ENCODE measurements at regions not wholly inside any gene's neighbourhood (a gene's known extent, or its start where the extent isn't known, plus 50 kb on each side); places are given as distances from the start of the nearest gene placed in this dataset.
"Not testable (repeated sequence)": the region's sequence is repeated elsewhere in the genome, so short reads cannot be mapped to it uniquely, and the experiment has no call there.

DNA sequence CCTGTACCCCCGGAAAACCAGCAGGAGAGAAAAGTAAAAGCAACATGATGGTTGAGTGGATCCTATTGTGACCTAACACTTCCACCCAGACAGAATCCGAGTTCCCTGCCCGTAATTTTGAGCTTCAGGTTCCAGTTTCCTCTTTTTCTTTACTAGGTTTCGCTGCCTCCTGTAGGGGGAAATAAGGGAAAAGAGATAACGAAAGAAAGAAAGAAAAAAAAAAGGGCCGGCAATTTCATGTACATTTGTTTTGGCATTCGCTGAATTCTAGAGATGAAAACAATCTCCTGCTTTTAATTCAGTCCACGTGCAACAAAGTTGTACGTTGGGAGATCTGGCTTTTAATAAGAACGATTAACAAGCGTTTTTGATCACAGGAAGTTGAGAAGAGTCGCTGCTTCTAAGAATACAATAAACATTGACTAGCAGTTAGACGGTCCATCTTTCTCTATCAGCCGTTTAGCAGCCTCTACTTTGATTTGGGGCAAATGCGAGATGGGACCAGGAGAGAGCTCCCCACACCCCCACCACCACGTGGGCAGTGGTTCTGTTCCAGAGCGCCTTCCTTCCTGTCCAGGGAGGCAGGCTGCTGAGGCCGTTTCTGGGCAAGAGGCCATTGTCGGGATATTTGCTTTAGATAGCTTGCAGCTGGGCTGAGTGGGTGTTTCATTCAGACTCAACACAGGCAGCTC is 155.9 kb upstream of the RUNX1 start:
- DNase-seq, result no peak

DNA sequence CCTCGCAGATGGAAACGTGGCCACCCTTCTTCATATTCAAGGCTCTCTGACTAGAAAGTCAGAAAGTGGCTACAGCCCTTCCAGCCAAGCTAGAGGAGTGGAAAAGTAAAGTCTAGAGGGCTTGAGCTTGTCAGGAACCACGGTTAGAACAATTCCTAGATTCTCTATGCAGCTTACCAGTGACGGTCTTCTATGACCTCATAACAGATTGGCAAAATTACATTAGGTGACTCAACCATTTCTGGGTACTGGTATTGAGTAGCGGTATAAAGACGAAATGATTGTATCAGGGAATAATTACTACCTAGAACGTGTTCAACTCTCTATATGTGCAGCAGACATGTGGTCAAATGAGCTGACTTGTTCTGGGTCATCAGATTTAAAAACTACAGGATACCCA is 155.0 kb upstream of the RUNX1 start:
- no peak for DNase-seq

DNA sequence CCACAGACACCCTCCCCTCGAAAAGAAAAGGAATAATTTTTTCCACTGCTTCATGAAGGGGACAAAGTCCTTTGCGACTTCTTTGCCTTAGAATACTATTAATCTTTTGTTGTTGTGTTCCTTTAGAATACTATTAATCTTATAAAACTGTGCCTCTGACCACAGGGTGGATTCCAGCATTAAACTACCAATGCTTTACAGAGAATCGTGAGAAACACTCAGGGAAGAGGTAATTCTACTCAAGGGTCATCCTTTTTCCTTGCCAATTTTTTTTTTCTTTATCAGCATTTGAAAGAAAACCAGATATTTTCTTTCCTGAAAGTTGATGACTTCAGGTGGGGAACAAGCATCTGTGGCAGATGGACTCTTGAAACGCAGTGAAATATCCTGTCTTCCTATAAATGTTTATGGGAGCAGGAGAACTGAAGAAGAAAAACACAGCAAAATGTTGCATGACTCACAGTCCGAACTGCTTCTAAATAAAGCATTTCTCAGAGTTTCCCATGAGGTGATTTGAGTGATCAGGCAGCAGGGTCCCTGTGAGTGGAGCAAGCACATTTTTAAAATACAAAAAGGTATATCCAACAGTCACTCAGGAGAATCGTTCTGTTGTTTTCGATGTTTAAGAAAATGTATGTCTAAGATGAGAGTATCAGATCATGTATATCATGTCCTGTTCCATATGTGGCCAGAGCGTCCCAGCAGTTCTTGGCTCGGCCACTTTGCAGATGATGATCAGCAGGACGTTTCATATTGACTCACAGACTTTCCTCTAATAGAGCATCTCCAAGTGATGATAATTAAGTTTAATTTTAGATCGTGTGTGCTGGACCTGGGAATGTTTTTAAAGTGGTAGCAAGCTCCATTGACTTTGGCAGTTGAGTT is 154.2 kb upstream of the RUNX1 start:
- DNase-seq, result no peak

DNA sequence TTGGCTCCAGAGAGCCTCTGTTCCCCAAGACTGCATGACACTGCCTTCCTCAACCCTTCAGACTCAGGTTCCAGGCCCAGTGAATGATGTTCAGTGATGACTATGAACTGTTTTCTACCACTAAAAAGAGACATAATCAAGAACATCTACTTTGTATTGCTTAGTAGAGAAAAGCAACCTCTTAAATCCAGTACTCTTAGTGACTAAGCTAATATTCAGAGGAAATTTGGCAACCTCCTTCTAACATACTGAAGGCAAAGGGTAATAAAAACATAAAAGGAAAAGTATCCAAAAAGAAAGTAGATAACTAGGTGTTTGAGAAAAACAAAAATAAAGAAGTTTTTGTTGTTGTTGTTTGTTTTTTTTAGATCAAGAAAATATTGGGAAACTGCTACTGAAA is 153.3 kb upstream of the RUNX1 start:
- no peak for DNase-seq

DNA sequence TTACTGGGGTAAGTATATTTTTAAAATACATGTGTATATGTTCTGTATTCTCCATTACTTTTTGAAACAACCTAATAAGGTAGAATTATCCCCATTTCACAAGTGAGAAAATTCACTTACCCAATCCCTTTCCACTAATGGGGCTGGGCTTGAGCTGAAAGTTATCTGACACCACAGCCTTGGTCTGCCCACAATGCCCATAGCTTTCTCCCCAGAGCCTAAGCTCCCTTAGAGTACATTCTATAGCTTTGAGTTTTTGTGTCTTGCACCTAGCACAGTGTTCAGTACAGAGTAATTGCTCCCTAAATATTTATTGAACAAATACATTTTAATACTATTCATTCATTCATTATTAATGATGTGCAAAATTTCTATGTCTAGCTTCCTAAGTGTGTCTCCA is 152.7 kb upstream of the RUNX1 start:
- no peak for DNase-seq

DNA sequence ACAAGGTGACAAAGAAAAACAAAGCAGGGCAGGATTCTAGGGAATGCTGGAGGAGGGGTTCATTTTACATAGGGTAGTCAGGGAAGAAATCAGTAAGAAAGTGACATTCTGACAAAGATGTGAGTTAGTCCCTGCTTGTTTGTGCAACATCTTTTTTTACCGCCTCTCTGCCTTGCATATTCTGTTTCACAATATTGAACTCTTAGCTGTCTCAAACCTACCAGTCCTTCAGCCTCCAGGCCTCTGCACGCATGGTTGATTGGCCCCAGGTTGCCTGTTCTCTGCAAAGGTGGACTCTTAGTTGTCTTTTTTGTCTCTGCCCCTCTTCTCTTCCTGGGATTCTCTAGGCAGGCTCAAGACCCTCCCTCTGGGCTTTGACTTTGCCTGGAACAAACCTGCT is 152.2 kb upstream of the RUNX1 start:
- no peak for DNase-seq

DNA sequence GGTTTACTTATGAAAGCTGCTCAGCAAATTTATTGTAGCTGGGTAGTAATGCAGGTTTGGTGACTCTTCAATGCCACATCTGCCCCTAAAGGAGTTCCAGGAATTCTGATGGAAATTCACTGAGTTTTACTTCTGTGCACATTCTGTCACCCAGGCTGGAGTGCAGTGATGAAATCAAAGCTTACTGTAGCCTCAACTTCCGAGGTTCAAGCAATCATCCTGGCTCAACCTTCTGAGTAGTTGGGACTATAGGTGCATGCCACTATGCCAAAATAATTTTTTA is 150.6 kb upstream of the RUNX1 start:
- DNase-seq, result no peak

DNA sequence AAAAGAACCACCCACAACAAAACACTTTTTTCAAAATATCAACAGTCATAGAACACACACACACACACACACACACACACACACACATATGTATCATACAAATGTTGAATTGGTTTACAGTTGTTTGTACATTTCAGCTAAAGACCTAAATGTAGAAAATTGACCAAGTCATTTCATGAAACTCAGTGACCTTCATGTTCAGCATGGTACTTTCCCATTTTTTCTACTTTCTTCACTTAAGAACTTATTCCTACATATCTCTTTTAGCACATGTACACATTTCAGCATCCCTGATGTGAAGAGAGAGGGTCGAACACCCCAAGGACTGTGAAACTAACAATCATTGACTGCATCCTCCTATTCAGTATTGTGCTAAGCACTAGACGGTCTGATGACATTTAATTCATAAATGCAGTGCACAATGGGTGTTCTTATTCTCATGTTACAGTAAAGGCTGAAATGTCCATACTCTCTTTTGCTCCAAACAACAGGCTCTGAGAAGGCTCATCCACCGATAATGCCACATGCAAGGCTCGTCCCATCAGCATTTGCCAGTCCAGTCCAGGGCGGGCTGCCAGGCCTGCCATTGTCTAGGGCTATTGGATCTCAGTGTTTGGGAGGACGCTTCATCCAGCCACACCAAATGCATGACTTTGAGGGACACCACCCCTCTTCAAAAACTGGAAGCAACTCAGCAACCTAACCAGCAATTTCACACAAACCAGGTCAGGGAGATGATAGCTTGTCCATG is 150.1 kb upstream of the RUNX1 start:
- DNase-seq, result no peak

DNA sequence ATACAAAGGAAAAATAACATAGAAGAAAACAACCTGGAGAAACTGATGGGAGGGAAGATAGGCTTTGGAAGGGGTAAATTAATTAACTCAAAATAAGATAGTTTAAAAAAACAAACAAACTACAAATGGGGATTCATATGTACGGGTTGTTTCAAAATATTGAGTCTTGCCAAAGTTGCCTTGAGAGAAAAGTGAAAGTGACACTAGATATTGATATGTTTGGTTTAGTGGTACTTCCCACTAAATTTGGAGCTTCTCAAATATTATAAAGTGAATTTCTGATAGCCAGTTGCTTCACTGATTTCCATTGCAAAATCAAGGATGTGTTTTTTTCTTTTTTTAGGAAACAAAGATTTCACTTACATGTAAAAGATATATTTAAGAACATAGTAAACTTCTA is 149.5 kb upstream of the RUNX1 start:
- no peak for DNase-seq

DNA sequence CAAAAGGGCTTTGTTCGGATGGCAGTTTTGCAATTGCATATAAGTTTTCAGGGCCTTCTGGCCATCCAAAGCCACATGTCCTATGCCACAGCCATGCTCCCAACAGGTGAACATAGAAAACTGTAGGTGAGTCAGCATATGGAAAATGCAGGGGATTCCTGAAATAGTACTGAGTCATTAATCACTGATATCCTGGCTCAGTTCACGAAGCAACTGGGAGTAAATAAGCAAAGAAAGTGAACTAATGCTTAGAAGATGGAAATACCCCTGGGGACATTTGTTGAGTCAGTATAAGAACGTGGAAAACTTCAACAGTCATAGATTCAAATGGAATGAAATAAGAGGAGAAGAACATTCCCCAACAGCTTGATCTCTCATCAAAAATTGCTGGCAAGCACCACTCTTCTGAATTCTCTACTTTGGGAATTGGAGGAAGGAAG is 148.9 kb upstream of the RUNX1 start:
- no peak for DNase-seq

DNA sequence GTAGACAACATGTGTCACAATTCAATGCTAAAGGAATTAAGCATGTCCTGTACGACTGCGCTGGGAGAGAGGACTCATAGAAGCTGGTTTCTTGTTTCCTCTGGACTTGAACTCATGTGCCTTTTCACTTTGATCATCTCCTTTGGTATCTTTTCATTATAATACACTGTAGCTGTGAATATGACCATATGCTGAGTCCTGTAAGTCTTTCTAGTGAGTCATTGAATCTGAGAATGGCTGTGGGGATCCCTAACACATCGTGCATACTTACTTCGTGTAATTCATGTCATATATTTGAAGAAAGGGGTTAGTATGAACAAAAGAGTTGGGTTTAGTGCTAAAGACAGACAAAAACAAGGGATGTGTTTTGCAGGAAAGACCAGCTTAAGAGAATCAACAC is 148.1 kb upstream of the RUNX1 start:
- no peak for DNase-seq

DNA sequence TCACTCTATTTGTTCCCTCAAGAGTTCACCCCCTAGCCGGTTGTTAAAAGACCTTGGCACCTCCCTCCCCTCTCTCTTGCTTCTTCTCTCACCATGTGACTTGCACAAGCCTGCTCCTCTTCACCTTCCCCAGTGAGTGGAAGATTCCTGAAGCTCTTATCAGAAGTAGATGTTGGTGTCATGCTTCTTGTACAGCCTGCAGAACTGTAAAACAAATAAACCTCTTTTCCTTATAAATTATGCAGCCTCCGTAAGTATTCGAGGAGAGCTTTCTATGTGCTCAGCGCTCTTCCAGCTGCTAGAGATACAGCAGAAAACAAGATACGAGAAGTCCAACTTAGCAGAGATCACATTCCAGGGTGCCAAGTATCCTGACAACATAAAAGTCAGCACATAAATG is 147.0 kb upstream of the RUNX1 start:
- no peak for DNase-seq

DNA sequence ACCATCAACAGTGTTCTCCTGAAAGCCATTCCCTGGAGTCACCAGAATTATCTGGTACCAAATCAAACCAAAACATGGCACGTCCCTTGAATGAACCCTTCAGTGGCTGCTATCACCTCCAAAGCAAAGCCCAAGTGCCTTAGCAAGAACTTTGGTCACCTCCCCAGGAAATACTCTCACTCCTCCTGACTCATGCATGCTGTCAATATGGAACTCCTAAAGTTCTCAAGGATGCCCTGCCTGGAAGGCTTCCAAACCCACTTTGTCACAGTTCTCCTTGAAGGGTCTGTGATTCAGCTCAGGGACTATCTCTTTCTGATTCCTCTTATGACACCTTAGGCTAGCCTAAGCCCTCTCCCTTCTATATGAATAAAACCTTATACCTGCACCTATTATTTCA is 146.1 kb upstream of the RUNX1 start:
- DNase-seq, result no peak

DNA sequence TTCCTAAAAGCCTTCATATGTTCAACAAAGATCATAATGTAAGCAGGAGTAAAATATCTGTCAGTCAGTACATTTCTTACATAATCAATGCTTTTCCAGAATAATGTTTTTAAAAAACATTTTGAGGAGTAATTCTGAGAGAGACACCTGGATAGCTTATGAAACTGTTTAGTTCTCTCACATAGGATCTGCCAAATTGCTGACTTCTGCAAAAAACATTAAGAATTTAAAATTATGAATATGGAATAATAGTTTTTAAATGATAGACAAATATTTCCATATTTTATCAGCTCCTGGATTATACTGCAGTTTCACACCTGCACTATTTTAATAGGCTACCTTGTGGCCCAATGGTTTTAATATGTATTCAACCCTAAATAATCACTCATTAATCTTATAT is 142.7 kb upstream of the RUNX1 start:
- no peak for DNase-seq

DNA sequence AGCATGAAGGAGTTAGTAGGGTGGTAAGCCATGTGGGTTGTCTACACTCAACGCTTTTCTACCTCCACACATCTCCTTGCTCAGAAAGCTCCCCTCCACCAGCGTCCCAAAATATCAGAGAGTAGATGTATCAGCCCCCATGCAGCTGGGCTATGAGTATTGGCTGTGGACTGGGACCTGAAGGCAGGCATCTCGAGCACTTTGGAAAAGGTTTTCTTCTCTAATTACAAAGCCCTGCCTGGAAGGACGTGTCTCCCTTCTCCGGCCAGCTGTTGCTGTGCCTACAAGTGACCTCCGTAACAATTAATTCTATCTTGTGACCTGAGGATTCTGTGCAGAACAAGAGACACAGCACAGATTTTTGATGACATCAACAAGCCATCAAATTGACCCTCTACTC is 142.0 kb upstream of the RUNX1 start:
- DNase-seq, result no peak

DNA sequence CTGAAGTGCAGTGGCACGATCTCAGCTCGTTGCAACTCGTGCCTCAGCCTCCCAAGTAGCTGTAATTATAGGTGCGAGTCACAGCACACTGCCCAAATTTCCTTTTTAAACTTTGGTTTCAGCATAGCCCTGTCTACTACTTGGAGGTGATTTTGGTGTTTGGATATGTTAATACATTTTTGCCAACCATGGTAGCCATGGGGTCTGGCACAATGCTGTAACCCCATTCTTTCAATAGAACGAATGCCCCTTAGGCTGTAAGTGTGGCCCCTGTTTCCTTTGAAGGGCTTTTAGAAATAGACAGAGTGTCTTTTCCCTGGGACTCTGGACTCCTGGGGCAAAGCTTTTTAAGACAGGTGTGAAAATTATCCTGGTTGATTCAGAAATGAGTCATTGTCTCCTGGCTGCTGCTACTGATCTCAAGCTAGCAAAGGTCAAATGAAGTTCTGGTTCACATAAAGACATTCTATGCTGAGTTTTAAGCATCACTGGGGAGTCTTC is 141.1 kb upstream of the RUNX1 start:
- DNase-seq, result no peak

DNA sequence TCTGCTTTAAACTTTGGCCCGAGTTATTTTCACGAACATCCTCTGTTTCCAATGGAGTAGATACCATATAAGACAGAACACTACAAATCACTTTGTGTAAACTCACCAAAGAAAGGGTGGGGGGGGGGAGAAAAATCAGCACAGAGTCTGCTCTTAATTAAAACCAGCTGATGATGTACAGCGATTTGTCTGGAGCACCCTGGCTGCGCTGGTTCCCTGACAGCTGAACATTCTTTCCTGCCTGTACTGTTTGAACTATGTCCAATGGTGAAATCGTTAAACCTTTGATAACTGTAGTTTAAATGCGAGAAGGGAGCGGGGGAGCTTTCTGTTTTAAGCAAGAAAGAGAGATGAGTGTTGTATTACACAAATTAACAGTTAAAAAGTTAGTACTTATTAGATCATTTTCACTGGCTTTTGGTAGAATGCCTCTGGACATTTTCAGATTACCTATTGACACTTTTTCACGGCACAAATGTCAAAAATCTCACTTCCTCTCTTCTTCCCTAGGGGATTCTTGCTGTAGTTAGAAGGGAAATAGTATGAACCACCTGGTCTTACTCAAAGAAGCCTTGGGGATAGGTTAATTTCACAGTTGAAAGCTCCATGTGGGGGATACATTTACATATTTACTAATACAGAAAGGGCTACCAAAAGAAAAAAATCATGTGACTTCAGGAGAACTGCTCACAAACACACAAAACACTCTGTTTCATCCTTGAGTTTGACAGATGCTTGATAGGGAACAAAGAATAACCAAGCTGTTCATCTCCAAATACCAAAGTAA is 140.2 kb upstream of the RUNX1 start:
- no peak for DNase-seq

DNA sequence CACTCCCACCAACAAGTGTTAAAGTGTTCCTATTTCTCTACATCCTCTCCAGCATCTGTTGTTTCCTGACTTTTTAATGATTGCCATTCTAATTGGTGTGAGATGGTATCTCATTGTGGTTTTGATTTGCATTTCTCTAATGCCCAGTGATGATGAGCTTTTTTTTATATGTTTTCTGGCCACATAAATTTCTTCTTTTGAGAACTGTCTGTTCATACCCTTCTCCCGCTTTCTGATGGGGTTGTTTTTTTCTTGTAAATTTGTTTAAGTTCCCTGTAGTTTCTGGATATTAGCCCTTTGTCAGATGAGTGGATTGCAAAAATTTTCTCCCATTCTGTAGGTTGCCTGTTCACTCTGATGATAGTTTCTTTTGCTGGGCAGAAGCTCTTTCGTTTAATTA is 134.3 kb upstream of the RUNX1 start:
- DNase-seq, result not testable (repeated sequence)

DNA sequence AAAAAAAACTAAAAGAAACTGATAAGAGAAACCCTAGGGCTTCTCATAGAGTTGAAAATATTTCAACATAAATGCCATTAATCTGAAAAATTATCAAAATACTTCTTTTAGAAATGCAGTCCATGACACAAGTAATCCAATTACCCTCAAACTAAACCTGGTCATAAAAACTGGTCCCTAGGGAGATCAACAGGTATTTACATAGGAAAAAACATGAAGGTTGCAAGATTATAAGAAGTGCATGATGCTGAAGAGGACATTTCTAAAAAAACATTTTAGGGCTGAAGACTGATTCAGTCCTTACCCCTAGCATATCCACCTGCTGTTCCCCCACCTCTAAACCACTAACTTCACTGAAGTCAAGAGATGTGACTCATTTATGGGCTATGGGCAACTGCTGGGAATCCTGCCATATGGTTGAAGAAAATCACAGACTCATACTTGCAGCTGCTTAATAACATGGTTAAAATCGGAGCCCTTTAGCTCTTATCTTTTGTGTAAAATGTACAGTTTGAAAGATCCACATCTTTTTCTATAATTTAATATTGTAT is 131.0 kb upstream of the RUNX1 start:
- no peak for DNase-seq

DNA sequence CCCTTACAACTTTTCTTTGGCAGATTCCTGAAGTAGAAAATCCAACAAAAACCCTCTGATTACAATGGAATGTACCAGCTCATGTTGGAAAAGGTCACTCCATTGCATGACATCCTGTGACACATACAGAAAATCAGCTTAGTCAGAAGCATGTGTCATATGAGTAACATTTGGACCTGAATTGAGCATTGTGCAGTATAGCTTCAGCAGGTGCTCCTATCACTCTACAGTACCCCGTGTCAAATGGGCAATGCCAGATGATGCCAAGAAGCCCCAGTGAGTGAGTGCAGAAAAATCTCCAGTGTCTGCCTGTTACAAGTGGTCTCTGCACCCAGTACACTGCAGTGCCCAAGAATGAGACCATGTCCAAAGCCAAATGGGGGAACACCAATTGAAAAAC is 129.7 kb upstream of the RUNX1 start:
- DNase-seq, result no peak

DNA sequence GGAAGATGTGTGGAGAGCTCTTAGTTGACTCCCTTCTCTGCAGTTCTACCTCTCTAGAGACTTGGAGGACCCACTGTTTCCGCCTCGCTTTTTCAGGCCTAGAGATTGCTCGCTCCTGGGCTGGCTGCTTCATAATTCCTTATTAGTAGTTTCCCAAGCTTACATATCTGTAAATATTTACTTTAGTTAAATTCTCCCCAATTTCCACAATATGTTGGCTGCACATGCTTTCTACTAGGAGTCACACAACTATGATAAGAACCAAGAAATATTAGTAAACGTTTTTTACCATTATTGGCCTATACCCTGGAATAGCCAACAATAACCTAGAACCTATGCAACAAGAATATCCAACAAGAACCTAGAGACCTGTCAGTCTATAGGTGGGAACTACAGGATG is 129.0 kb upstream of the RUNX1 start:
- DNase-seq, result no peak

DNA sequence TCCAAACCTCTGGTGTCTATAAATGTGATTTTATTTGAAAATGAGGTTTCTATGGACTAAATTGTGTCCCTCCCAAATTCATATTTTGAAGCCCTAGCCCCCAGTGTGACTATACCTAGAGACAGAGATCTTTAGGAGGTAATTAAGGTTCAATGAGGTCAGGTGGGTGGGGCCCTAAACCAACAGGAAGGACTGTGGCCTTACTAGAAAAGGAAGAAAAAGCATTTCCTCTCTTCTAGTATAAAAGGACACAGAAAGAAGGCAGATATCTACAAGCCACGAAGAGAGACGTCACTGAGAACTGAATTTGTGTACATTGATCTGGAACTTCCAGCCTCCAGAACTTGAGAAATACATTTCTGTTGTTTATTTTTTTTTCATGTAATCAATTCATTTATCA is 123.1 kb upstream of the RUNX1 start:
- no peak for DNase-seq

DNA sequence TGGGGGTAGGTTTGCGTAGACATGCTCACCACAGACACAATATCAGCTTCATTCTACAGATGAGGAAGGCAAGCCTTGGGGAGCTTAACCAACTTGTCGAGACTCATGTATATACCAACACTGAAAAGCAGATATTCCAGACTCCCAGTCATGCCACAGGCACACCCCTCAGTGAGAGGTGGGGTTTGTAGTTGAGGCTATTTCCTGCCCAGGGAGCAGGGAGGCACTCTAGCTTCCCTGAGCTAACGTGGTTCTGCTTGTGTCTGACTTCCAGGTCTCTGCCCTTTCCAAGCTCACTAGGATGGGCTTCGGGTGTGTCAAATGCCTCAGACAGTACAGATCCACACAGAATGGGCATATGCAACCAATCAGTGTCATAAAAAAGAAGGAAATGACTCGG is 122.3 kb upstream of the RUNX1 start:
- no peak for DNase-seq

Data from activated CD4-positive, CD25-positive, alpha-beta regulatory T cell treated with anti-CD3 and anti-CD28 coated beads, Interleukin-2, amount 50 U/mL, for 72 hours (primary cell).